ENCODE measurements at regions not wholly inside any gene's neighbourhood (a gene's known extent, or its start where the extent isn't known, plus 50 kb on each side); places are given as distances from the start of the nearest gene placed in this dataset.

GRCh38 chr5:21085791-21086190 is 1097.8 kb upstream of the CDH18 start:
- TF ChIP-seq ZNF24 (IDR thresholded peaks at IDR 0.05), result no peak
- no peak for TF ChIP-seq CTCF (IDR thresholded peaks at IDR 0.05 in 2 of 3, conservative IDR thresholded peaks at IDR 0.05 in 1 of 3; ENCODE audit: control insufficient read depth in 2 of 3, extremely low read depth in 1 of 3, insufficient read depth in 1 of 3, low read depth in 3 of 3, low read length in 3 of 3)
- no peak for TF ChIP-seq ELK1 (IDR thresholded peaks at IDR 0.05; ENCODE audit: low read depth, low read length)
- no peak for TF ChIP-seq SIN3A (IDR thresholded peaks at IDR 0.05; ENCODE audit: low read depth, low read length)
- TF ChIP-seq SREBF2 (IDR thresholded peaks at IDR 0.05; ENCODE audit: low read length), result no peak
- TF ChIP-seq SP1 (IDR thresholded peaks at IDR 0.05; ENCODE audit: low read depth, low read length), result no peak
- TF ChIP-seq POLR2A (IDR thresholded peaks at IDR 0.05; ENCODE audit: low read depth, low read length), result no peak
- no peak for TF ChIP-seq MAX (IDR thresholded peaks at IDR 0.05; ENCODE audit: low read depth, low read length)
- no peak for TF ChIP-seq SUZ12 (IDR thresholded peaks at IDR 0.05; ENCODE audit: unreplicated experiment)
- no peak for TF ChIP-seq POLR2AphosphoS5 (IDR thresholded peaks at IDR 0.05; ENCODE audit: low read length)
- TF ChIP-seq JUNB (IDR thresholded peaks at IDR 0.05), result no peak
- no peak for TF ChIP-seq RAD21 (IDR thresholded peaks at IDR 0.05; ENCODE audit: insufficient read depth, low read depth, low read length)

Data from GM12878 (cell line).